RWPE1 (cell line): ENCODE measurements at regions not wholly inside any gene's neighbourhood (a gene's known extent, or its start where the extent isn't known, plus 50 kb on each side); places are given as distances from the start of the nearest gene placed in this dataset.

Source experiments
- CTCF ChIA-PET: fragments of 350-600 bp; sonication (Branson Sonifier 250); formaldehyde crosslinking; extraction: SDS; loops from one replicate; lab custom pipeline; 2021; lab: Yijun Ruan, JAX
- POLR2A ChIA-PET: fragments of 400-600 bp; formaldehyde crosslinking; extraction: SDS; loops from one replicate; lab custom pipeline; 2020; ENCODE audit warnings: antibody characterized with exemption; ENCODE audit not compliant: low non-redundant PET; lab: Yijun Ruan, JAX
- DNase-seq: peaks from one replicate; pipeline ENCODE4 v3.0.0; 2012; ENCODE audit warnings: low spot score
- H3K27ac ChIP-seq: fragments of 450-650 bp; 2 replicates; pipeline ENCODE4 v1.5.1; 2017
- CTCF ChIP-seq: fragments of 450-650 bp; conservative IDR thresholded peaks from 2 replicates; pipeline ENCODE4 v1.5.1; 2017; ENCODE audit warnings: low read depth, mild to moderate bottlenecking

DNA sequence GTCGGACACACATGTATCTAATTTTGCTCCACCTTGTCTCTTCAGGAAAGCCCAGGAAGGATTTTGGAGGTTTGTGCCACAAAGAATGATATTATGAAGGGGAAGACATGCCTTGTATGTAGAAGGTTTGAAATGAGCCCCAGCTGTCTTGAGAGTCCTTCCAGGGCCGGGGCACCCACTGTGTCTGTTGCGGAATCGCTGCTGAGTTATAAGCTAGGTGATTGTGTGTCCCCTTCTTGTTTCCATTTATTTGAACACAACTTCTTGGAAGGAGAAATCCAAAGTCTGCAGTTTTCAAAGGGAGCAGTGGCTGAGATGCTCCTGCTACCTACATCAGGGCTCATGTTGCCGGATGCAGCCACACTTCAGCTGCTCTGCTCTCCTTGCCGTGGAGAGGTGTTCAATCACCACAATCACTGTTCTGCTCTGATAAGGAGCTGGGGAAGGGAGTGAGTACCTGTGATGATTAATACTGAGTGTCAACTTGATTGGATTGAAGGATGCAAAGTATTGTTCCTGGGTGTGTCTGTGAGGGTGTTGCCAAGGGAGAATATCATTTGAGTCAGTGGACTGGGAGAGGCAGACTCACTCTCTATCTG, 828.6 kb downstream of the QKI start:
- TF ChIP-seq CTCF, result no peak
- ChIA-PET POLR2A (no interaction called here), CTCF (no interaction called here)
- no peak overlapping the region for H3K27ac ChIP-seq
- no peak for DNase-seq

- TF ChIP-seq CTCF, result no peak
- ChIA-PET POLR2A (no interaction called here), CTCF (no interaction called here)
- DNase-seq, result no peak
- H3K27ac ChIP-seq, result no peak overlapping the region
Observed at GRCh38 chr6:164230804-164231203, 816.3 kb downstream of the QKI start.

GRCh38 chr6:164230259-164230658, 815.7 kb downstream of the QKI start:
- ChIA-PET POLR2A (no interaction called here), CTCF (no interaction called here)
- no peak for TF ChIP-seq CTCF
- H3K27ac ChIP-seq, result no peak overlapping the region
- DNase-seq, result no peak

GRCh38 chr6:164229716-164230115, 815.2 kb downstream of the QKI start:
- ChIA-PET CTCF (no interaction called here), POLR2A (no interaction called here)
- DNase-seq, result no peak
- TF ChIP-seq CTCF, result no peak
- no peak overlapping the region for H3K27ac ChIP-seq

DNA sequence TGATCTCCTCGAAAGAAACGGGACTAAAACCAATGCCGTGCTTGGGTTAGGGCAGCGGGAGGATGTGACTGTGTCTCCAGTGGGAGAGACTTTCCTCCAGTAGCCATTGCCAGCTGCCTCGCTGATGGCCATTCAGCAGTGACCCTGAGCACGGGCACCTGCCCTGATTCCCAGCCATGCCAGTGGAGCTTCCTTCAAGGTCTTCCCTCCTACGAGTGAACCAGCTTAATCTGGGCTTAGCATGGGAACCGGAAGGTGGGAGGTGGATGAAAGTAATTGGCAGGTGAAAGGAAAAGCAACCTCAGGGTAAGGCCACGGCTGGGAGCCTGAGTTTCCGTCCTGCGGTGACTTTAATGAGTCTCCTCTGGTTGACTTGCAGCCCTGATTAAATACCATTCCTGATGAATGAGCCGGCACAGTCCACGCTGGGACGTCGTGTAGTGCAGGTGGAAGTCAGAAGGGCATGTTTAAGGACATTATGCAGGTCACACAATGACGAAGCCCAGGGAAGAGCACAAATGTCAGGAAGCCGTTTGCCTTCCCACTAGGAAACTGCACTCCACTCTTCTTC, 813.5 kb downstream of the QKI start:
- no peak for TF ChIP-seq CTCF
- POLR2A ChIA-PET, result no interaction called here
- H3K27ac ChIP-seq, result no peak overlapping the region
- CTCF ChIA-PET, result no interaction called here
- DNase-seq, result no peak

- no peak for DNase-seq
- POLR2A ChIA-PET, result no interaction called here
Observed at GRCh38 chr6:164216839-164217238, 802.3 kb downstream of the QKI start.

More at GRCh38 chr6:164216839-164217238, 802.3 kb downstream of the QKI start:
- no peak for TF ChIP-seq CTCF
- no peak overlapping the region for H3K27ac ChIP-seq
- CTCF ChIA-PET, result no interaction called here
